GM06990 (cell line): ENCODE measurements at regions not wholly inside any gene's neighbourhood (a gene's known extent, or its start where the extent isn't known, plus 50 kb on each side); places are given as distances from the start of the nearest gene placed in this dataset.

Experiments used
- DNase-seq: peaks from one replicate; pipeline ENCODE4 v3.0.0-alpha.2; 2011; ENCODE audit not compliant: insufficient read length; ENCODE audit errors: extremely low read depth
- H3K27me3 ChIP-seq: replicated peaks from 2 replicates; pipeline ENCODE4 v1.6.0; 2011; ENCODE audit warnings: low read length; ENCODE audit not compliant: control insufficient read depth, insufficient read depth
- H3K36me3 ChIP-seq: 2 replicates; pipeline ENCODE4 v1.5.1; 2011; ENCODE audit warnings: low read length; ENCODE audit not compliant: control insufficient read depth, insufficient read depth
- H3K4me3 ChIP-seq: replicated peaks from 2 replicates; pipeline ENCODE4 v1.5.1; 2011; ENCODE audit warnings: low read depth, mild to moderate bottlenecking, control low read depth, low read length
- TF ChIP-seq, protein P1 (sequence below): IDR thresholded peaks from 2 replicates; pipeline ENCODE4 v1.5.1; 2011; ENCODE audit warnings: low read length, control low read depth, mild to moderate bottlenecking, inconsistent platforms; ENCODE audit not compliant: insufficient read depth, poor library complexity, severe bottlenecking

DNA sequence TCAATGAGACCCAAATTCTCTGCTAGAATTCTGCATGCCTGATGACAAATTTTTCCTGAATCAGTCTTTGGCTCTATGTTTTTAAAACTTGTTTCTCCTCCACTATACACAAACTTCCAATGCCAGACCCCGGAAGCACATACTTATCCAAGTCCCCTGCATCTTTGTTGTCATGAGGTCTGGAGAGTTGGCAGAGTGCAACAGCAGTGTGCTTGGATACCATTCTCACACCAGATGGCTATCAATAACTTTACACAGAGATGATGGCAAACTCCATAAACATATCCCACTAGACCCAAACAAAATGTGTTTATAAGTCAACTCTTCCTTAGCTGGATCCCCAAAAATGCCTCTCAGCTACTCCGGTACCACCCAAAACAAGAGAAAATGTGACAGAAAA, 337.7 kb upstream of the TRPC7 start:
- TF ChIP-seq, protein P1, sequence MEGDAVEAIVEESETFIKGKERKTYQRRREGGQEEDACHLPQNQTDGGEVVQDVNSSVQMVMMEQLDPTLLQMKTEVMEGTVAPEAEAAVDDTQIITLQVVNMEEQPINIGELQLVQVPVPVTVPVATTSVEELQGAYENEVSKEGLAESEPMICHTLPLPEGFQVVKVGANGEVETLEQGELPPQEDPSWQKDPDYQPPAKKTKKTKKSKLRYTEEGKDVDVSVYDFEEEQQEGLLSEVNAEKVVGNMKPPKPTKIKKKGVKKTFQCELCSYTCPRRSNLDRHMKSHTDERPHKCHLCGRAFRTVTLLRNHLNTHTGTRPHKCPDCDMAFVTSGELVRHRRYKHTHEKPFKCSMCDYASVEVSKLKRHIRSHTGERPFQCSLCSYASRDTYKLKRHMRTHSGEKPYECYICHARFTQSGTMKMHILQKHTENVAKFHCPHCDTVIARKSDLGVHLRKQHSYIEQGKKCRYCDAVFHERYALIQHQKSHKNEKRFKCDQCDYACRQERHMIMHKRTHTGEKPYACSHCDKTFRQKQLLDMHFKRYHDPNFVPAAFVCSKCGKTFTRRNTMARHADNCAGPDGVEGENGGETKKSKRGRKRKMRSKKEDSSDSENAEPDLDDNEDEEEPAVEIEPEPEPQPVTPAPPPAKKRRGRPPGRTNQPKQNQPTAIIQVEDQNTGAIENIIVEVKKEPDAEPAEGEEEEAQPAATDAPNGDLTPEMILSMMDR, result no peak
- DNase-seq, result no peak
- no peak overlapping the region for H3K4me3 ChIP-seq
- H3K27me3 ChIP-seq, result no peaks in the 10 kb centered on the region
- H3K36me3 ChIP-seq, result no peaks in the 10 kb centered on the region

DNA sequence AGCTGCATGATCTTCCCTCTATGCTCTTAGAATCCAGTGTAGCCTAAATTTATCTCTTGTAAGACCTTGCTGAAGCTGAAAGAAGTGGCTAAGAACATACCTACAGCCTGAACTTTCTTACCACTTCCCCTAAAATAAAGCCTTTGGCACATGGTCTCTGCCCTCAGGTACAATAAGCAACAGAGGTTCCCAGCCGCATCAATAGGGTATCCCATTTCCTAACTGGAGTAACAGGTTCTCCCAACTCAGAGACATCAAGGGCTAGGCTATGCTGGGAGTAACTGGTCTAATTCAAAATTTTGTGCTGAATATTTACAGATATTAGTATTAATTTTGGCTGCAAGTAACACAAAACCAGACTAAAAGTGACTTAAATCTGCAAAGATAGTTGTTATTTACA, 335.8 kb upstream of the TRPC7 start:
- TF ChIP-seq, protein P1, result no peak

DNA sequence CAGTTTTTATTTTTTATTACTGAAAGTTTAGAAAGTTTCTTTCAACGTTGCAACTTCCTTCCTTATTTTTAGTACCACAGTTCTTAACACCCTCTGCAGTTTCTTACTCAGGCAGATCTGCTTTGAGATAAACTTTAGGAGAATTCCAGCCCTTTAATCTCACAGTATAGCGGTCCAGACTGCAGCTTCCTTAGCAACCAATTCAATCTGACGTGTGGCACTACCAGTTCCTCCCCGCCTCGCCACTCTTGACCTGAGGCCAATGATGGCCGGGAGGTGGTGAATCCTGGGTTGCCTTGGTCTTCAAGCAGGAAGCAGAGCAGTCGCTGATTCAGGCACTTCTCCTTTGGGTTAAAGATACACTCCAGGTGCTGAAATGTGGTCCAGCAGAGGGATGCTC, 334.3 kb upstream of the TRPC7 start:
- TF ChIP-seq, protein P1, result no peak
- DNase-seq, result no peak
- Histone ChIP-seq H3K27me3 (no peaks in the 10 kb centered on the region), H3K4me3 (no peak overlapping the region), H3K36me3 (no peaks in the 10 kb centered on the region)

More for the DNA sequence above, 335.8 kb upstream of the TRPC7 start:
- Histone ChIP-seq H3K27me3 (no peaks in the 10 kb centered on the region), H3K4me3 (no peak overlapping the region), H3K36me3 (no peaks in the 10 kb centered on the region)
- no peak for DNase-seq

DNA sequence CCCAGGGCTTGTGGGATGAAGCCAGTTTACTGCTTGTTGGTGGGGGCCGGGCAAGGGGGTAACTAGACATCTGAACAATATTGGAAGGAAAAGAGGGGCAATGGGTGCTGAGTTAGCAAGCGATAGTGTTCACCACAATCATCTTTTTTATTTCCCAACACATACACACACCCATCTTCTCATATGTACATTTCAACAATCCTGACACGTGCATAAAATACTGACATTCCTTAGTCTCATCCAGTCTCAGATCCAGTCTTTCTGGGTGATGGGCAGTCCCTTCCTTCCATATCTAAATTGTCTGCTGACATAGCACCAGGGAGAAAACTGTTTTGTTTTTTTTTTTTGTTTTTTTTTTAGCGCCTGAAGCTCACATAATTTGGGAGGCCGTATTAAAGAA, 333.6 kb upstream of the TRPC7 start:
- no peak overlapping the region for H3K4me3 ChIP-seq
- DNase-seq, result no peak
- H3K36me3 ChIP-seq, result no peaks in the 10 kb centered on the region
- TF ChIP-seq, protein P1, result no peak
- H3K27me3 ChIP-seq, result no peaks in the 10 kb centered on the region

DNA sequence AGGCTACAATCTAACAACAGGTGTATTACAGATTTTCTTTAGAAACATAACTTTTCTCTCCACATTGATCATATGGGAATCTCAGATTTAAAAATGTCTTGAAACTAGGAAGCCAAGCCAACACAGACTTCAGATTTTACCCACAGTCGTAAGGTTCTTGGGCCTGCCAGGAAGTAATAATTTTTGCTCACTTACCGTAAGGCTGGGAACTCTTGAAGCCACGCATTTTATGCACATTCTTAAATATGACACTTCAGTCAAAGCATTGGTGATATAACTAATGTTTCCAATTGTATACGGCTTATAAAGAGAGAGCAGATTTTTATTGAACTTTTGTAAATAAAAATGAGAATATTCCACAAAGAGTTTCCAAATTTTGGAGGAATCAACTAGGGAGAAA, 328.9 kb upstream of the TRPC7 start:
- Histone ChIP-seq H3K36me3 (no peaks in the 10 kb centered on the region), H3K4me3 (no peak overlapping the region), H3K27me3 (no peaks in the 10 kb centered on the region)
- no peak for DNase-seq
- TF ChIP-seq, protein P1, result no peak

DNA sequence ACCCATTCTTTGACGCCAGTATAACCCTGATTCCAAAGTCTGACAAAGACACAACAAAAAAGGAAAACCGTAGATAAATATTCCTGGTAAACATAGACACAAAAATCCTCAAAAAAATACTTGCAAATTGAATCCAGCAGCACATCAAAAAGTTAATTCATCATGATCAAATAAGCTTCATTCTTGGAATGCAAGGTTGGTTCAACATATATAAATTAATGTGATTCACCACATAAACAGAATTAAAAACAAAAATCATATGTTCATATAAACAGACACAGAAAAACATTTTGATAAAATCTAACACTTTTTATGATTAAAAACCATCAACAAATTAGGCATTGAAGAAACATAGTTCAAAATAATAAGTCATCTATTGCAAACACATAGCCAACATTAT, 324.2 kb upstream of the TRPC7 start:
- TF ChIP-seq, protein P1, result no peak
- DNase-seq, result no peak
- Histone ChIP-seq H3K27me3 (no peaks in the 10 kb centered on the region), H3K4me3 (no peak overlapping the region), H3K36me3 (no peaks in the 10 kb centered on the region)
